ENCODE measurements at regions not wholly inside any gene's neighbourhood (a gene's known extent, or its start where the extent isn't known, plus 50 kb on each side); places are given as distances from the start of the nearest gene placed in this dataset.

GRCh38 chr2:136550181-136550580, 215.2 kb upstream of the THSD7B start:
- intact Hi-C loops (cut with DNase I) = no loop called here
- Histone ChIP-seq H3K9me3 (peaks cover 0 to 3% (median 0%) of the 10 kb centered on the region in 4 donors), H3K27ac (no peak overlapping the region), H3K36me3 (no peaks in the 10 kb centered on the region), H3K27me3 (no peaks in the 10 kb centered on the region), H3K4me1 (no peaks in the 10 kb centered on the region), H3K4me3 (no peak overlapping the region)
- TF ChIP-seq EP300 (IDR thresholded peaks at IDR 0.05) (no peak), POLR2A (IDR thresholded peaks at IDR 0.05) (no peak), POLR2AphosphoS5 (IDR thresholded peaks at IDR 0.05) (no peak)
- TF ChIP-seq, protein P1, sequence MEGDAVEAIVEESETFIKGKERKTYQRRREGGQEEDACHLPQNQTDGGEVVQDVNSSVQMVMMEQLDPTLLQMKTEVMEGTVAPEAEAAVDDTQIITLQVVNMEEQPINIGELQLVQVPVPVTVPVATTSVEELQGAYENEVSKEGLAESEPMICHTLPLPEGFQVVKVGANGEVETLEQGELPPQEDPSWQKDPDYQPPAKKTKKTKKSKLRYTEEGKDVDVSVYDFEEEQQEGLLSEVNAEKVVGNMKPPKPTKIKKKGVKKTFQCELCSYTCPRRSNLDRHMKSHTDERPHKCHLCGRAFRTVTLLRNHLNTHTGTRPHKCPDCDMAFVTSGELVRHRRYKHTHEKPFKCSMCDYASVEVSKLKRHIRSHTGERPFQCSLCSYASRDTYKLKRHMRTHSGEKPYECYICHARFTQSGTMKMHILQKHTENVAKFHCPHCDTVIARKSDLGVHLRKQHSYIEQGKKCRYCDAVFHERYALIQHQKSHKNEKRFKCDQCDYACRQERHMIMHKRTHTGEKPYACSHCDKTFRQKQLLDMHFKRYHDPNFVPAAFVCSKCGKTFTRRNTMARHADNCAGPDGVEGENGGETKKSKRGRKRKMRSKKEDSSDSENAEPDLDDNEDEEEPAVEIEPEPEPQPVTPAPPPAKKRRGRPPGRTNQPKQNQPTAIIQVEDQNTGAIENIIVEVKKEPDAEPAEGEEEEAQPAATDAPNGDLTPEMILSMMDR (IDR thresholded peaks at IDR 0.05) = no peak
- WGBS, 2 donors = 27 to 52% methylated on average over 1 of the region's 1 CpG
- no peak for DNase-seq

DNA sequence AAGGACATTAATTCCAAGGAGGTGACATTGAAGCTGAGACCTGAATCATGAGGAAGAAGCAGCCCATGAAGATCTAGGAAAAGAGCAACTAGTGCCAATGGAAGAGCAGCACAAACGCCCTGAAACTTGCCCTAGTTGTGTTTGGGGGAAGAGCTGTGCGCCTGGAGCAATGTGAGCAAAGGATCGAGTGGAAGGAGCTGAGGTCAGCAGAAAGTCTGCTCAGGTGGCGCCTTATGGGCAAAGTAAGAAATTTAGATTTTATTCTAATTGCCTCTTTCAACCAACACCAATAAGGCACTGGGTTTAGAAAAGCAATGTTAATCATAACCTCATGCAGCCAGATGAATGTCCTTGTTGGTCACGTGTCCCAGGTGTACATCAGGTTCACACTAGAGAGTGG, 226.0 kb upstream of the THSD7B start:
- DNase-seq = no peak
- Histone ChIP-seq H3K4me1 (no peaks in the 10 kb centered on the region), H3K4me3 (no peak overlapping the region), H3K27me3 (no peaks in the 10 kb centered on the region), H3K27ac (no peak overlapping the region), H3K36me3 (no peaks in the 10 kb centered on the region), H3K9me3 (no peaks in the 10 kb centered on the region)
- TF ChIP-seq POLR2A (IDR thresholded peaks at IDR 0.05) = no peak
- TF ChIP-seq EP300 (IDR thresholded peaks at IDR 0.05) = no peak
- no peak for TF ChIP-seq POLR2AphosphoS5 (IDR thresholded peaks at IDR 0.05)
- TF ChIP-seq, protein P1 (IDR thresholded peaks at IDR 0.05) = no peak
- intact Hi-C loops (cut with DNase I) = no loop called here
- 84 to 86% methylated on average over 5 of the region's 5 CpGs for WGBS, 2 donors

DNA sequence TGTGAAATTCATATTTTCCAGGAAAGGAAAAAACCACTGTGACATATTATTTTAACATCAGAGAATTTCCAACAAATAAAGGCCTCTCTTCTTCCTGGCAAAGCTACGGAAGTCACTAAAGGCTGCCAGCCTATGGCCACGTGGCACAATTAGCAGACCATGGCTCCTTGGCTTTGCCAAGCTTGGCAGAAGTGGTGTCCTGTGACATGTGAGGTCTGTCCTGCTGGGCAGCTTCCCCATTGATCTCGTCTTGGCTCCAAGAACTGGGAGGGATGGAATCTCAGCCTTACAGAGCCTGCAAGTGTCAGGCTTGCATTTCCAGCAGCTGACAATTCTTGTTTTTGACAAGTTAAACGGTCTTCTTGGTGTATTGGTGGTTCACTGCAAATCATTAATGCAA, 226.9 kb upstream of the THSD7B start:
- DNase-seq = no peak
- Histone ChIP-seq H3K4me3 (no peak overlapping the region), H3K4me1 (no peaks in the 10 kb centered on the region), H3K27me3 (no peaks in the 10 kb centered on the region), H3K27ac (no peak overlapping the region), H3K36me3 (no peaks in the 10 kb centered on the region), H3K9me3 (no peaks in the 10 kb centered on the region)
- intact Hi-C loops (cut with DNase I) = no loop called here
- WGBS, 2 donors = 58 to 71% methylated on average over 4 of the region's 4 CpGs
- TF ChIP-seq POLR2A (IDR thresholded peaks at IDR 0.05) = no peak
- TF ChIP-seq, protein P1 (IDR thresholded peaks at IDR 0.05) = no peak
- TF ChIP-seq POLR2AphosphoS5 (IDR thresholded peaks at IDR 0.05) = no peak
- no peak for TF ChIP-seq EP300 (IDR thresholded peaks at IDR 0.05)

DNA sequence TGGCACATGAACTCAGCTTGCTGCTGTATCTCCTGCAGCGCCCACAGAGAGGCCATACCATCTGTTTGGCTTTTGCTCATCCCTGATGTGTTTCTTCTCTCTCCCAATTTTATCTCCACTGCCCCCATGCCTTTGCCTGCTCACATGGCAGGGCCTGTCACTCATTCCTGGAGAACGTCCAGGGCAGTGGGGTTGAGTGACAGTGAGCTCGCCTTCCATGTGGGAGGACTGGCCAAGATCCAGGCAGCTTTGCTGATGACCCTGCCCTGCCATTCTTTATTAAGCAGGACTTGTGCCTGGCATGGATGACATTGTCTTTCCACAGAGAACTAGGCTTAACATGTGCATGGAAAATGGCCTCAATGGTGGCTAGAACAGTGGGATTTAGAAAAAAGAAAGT, 230.5 kb upstream of the THSD7B start:
- no peak overlapping the region for H3K27ac ChIP-seq
- H3K4me1 ChIP-seq = no peaks in the 10 kb centered on the region
- 48 to 64% methylated on average over 3 of the region's 3 CpGs for WGBS, 2 donors
- no peak for DNase-seq
- no peaks in the 10 kb centered on the region for H3K9me3 ChIP-seq
- intact Hi-C loops (cut with DNase I) = no loop called here
- no peak overlapping the region for H3K4me3 ChIP-seq
- H3K36me3 ChIP-seq = no peaks in the 10 kb centered on the region
- TF ChIP-seq EP300 (IDR thresholded peaks at IDR 0.05) (no peak), POLR2AphosphoS5 (IDR thresholded peaks at IDR 0.05) (no peak), POLR2A (IDR thresholded peaks at IDR 0.05) (no peak)
- TF ChIP-seq, protein P1 (IDR thresholded peaks at IDR 0.05) = no peak
- H3K27me3 ChIP-seq = no peaks in the 10 kb centered on the region

- WGBS, 2 donors = 92 to 94% methylated on average over 2 of the region's 2 CpGs
- Histone ChIP-seq H3K9me3 (no peaks in the 10 kb centered on the region), H3K4me1 (no peaks in the 10 kb centered on the region), H3K27ac (no peak overlapping the region), H3K4me3 (no peak overlapping the region), H3K36me3 (no peaks in the 10 kb centered on the region), H3K27me3 (no peaks in the 10 kb centered on the region)
- intact Hi-C loops (cut with DNase I) = no loop called here
- no peak for DNase-seq
- TF ChIP-seq EP300 (IDR thresholded peaks at IDR 0.05) (no peak), POLR2AphosphoS5 (IDR thresholded peaks at IDR 0.05) (no peak), POLR2A (IDR thresholded peaks at IDR 0.05) (no peak)
- TF ChIP-seq, protein P1 (IDR thresholded peaks at IDR 0.05) = no peak
Observed at GRCh38 chr2:136532171-136532570, 233.2 kb upstream of the THSD7B start.
